ENCODE measurements at regions not wholly inside any gene's neighbourhood (a gene's known extent, or its start where the extent isn't known, plus 50 kb on each side); places are given as distances from the start of the nearest gene placed in this dataset.
"Not testable (repeated sequence)": the region's sequence is repeated elsewhere in the genome, so short reads cannot be mapped to it uniquely, and the experiment has no call there.

- DNase-seq = no peak
Measured at GRCh38 chr12:83889745-83890144, 1022.9 kb downstream of the SLC6A15 start.

- no peak for DNase-seq
Measured at GRCh38 chr12:83886479-83886878, 1026.1 kb downstream of the SLC6A15 start.

- not testable (repeated sequence) for DNase-seq
Measured at GRCh38 chr12:83870921-83871599, 1041.5 kb downstream of the SLC6A15 start.

GRCh38 chr12:83866477-83866876 lies 1046.1 kb downstream of the SLC6A15 start:
- DNase-seq = no peak

- no peak for DNase-seq
Measured at GRCh38 chr12:83865431-83865830, 1047.2 kb downstream of the SLC6A15 start.

- DNase-seq = no peak
Measured at GRCh38 chr12:83864054-83864453, 1048.5 kb downstream of the SLC6A15 start.

- no peak for DNase-seq
Measured at GRCh38 chr12:83859021-83859420, 1053.6 kb downstream of the SLC6A15 start.

GRCh38 chr12:83856803-83857202 lies 1055.8 kb downstream of the SLC6A15 start:
- DNase-seq = no peak

- DNase-seq = no peak
Measured at GRCh38 chr12:83850531-83850930, 1062.1 kb downstream of the SLC6A15 start.

- DNase-seq = no peak
Measured at GRCh38 chr12:83848702-83849101, 1063.9 kb downstream of the SLC6A15 start.

GRCh38 chr12:83843541-83843940 lies 1069.1 kb downstream of the SLC6A15 start:
- DNase-seq = no peak

- DNase-seq = no peak
Measured at GRCh38 chr12:83841620-83842019, 1071.0 kb downstream of the SLC6A15 start.

GRCh38 chr12:83827860-83828259 lies 1084.7 kb downstream of the SLC6A15 start:
- DNase-seq = peak; percentile 45

- DNase-seq = no peak
Measured at GRCh38 chr12:83827193-83827592, 1085.4 kb downstream of the SLC6A15 start.

- no peak for DNase-seq
Measured at GRCh38 chr12:83826112-83826511, 1086.5 kb downstream of the SLC6A15 start.

GRCh38 chr12:83823386-83824045 lies 1089.1 kb downstream of the SLC6A15 start:
- DNase-seq = no peak

- DNase-seq = no peak
Measured at GRCh38 chr12:83821967-83822366, 1090.6 kb downstream of the SLC6A15 start.

- no peak for DNase-seq
Measured at GRCh38 chr12:83818881-83819280, 1093.7 kb downstream of the SLC6A15 start.

- DNase-seq = no peak
Measured at GRCh38 chr12:83817730-83818129, 1094.9 kb downstream of the SLC6A15 start.

GRCh38 chr12:83808591-83808990 lies 1104.0 kb downstream of the SLC6A15 start:
- no peak for DNase-seq

- no peak for DNase-seq
Measured at GRCh38 chr12:83807871-83808270, 1104.7 kb downstream of the SLC6A15 start.

- DNase-seq = no peak
Measured at GRCh38 chr12:83805873-83806272, 1106.7 kb downstream of the SLC6A15 start.

- DNase-seq = no peak
Measured at GRCh38 chr12:83805156-83805772, 1107.3 kb downstream of the SLC6A15 start.

GRCh38 chr12:83801972-83802371 lies 1110.6 kb downstream of the SLC6A15 start:
- DNase-seq = no peak

Data from left hindlimb (tissue), 1 donor.